ENCODE measurements at regions not wholly inside any gene's neighbourhood (a gene's known extent, or its start where the extent isn't known, plus 50 kb on each side); places are given as distances from the start of the nearest gene placed in this dataset.
"Not testable (repeated sequence)": the region's sequence is repeated elsewhere in the genome, so short reads cannot be mapped to it uniquely, and the experiment has no call there.

- DNase-seq: no peak
Observed at GRCh38 chr13:89072979-89073378, 1401.8 kb downstream of the SLITRK5 start.

- no peak for DNase-seq
Observed at GRCh38 chr13:89076622-89077021, 1405.5 kb downstream of the SLITRK5 start.

DNA sequence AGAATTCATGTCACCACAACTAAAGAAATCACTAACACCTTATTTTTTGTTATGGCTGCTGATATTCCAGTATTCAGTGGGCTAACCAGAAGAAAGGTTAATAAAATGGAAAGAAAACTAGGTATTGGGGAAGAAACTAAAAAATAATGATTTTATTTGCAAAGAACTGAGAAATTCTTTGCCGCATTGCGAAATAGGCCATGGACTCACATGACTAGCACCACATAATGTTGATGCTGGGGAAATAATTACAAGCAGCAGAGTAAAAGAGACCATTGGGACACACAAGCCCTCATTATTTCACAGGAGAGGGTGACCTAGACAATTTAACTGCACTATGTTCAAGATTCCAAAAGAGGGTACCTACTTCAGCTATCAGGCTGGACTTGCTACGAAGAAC, 1411.5 kb downstream of the SLITRK5 start:
- DNase-seq: no peak

- not testable (repeated sequence) for DNase-seq
Observed at GRCh38 chr13:89088107-89088506, 1416.9 kb downstream of the SLITRK5 start.

- DNase-seq: no peak
Observed at GRCh38 chr13:89097994-89098393, 1426.8 kb downstream of the SLITRK5 start.

DNA sequence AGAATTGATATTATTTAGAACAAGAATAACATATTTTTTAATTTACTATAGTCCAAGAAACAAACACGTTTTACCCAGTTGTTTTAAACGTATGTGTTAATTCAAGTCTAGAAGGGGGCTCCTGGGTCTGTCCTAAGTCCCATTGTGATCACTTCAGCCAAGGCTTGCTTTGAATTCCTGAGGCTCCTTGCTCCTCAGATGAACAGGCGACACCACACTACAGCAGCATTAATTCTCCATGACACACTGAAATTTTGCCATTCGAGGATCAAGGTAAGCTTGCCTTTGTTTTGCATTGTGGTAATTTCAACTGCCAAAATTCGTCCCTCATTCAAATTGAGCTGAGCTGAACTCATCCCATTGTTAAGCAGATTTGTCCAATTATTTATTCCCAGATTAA, 1442.6 kb downstream of the SLITRK5 start:
- DNase-seq: no peak

- no peak for DNase-seq
Observed at GRCh38 chr13:89115307-89115706, 1444.1 kb downstream of the SLITRK5 start.

- no peak for DNase-seq
Observed at GRCh38 chr13:89136678-89137077, 1465.5 kb downstream of the SLITRK5 start.

DNA sequence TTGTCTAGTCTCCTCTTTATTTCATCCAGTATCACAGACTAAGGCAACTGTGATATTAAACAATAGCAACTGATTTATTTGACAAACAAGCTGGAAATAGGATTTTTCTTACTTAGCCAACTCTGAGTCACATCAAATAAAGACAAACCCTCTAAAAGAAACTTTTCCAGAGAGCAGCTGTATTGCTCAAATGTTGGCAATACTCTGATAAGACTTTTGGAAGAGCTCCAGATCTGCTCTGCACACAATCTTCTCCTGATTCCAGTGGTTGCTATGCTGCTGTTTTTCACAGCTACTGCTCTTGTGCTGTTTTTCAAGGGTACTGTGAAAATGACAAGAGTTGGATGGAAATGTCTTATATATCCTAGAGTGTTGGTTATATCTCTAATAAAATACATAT, 1479.2 kb downstream of the SLITRK5 start:
- no peak for DNase-seq

DNA sequence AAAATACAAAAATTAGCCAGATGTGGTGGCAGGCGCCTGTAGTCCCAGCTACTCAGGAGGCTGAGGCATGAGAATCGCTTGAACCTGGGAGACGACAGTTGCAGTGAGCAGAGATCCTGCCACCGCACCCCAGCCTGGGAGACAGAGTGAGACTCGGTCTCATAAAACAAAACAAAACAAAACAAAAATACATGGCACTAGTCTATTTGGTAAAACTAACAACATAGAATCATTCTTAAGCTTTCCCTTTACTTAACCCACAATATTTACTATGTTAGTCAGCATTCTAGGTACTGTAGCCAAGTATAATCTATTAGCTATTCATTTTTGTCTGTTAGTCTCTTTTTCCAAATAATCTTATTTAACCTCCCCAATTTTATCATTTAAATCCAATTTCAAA, 1482.8 kb downstream of the SLITRK5 start:
- DNase-seq: no peak

GRCh38 chr13:89163096-89163495, 1491.9 kb downstream of the SLITRK5 start:
- no peak for DNase-seq

DNA sequence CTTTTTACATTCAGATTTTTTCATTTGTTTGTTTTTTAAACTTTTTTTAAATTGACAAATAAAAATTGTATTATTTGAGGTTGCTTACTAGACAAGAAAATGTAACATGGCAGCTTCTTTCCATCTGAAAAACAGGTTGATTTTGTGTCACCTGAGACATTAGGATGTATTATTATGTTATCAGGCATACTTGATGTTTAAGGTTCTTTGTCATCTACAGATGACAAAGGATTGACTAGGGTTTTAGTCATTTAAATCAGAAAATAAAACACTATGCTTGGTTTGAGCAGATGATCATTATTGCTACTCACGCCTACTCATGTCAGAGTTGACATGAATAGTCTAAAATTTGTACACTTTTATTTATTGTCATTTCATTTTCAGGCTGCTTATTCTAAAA, 1494.5 kb downstream of the SLITRK5 start:
- no peak for DNase-seq

GRCh38 chr13:89169951-89170350, 1498.8 kb downstream of the SLITRK5 start:
- no peak for DNase-seq

GRCh38 chr13:89181041-89181440, 1509.9 kb downstream of the SLITRK5 start:
- DNase-seq: no peak

- no peak for DNase-seq
Observed at GRCh38 chr13:89199138-89199537, 1528.0 kb downstream of the SLITRK5 start.

DNA sequence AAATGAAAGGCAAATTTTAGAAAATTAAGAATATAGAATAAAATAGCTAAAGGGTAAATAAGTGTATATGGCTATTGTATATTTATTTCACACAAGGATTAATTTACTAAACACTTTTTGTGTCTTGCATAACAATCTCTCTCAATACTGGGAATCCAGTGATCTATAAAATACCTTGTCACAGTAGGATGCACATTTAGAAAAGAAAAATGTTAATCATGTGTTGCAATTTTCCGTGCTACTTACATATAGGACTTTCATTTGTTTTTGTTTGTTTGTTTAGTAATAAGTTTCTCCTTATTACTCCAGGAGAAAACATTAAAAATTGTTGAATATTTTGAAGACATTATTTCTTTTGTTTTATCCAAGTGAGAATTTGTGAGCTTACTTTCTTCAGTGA, 1533.3 kb downstream of the SLITRK5 start:
- no peak for DNase-seq

- peak; percentile 0 for DNase-seq
Observed at GRCh38 chr13:89205856-89206520, 1534.8 kb downstream of the SLITRK5 start.

GRCh38 chr13:89212186-89212585, 1541.0 kb downstream of the SLITRK5 start:
- no peak for DNase-seq

DNA sequence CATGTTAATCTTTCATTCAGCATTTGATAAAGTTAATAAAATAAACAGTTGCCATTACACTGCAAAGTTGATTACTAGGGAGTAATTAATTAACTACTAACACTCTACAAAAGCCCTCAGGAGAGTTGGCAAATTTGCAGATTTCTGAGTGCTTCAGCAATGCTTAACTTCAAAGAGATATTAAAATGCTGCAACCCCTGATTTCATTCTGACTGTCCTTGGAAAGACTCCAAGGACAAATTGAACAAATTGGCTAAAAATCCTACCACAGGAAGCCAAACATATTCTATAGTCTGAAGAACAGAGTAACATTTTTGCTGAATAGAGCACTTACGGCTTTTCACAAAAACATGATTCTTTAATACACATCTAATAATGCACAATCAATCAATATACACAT, 1543.0 kb downstream of the SLITRK5 start:
- no peak for DNase-seq

DNA sequence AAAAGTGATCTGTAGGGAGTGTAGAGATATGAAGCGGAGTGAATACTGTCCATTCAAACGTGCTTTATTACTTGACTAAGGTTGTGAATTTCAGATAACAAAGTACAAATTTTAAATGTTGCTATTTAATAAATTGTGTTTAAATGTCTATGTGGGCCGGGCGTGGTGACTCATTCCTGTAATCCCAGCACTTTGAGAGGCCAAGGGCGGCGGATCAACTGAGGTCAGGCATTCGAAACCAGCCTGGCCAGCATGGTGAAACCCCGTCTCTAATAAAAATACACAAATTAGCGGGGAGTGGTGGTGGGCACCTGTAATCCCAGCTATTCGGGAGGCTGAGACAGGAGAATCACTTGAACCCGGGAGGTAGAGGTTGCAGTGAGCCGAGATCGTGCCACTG, 1544.1 kb downstream of the SLITRK5 start:
- not testable (repeated sequence) for DNase-seq

DNA sequence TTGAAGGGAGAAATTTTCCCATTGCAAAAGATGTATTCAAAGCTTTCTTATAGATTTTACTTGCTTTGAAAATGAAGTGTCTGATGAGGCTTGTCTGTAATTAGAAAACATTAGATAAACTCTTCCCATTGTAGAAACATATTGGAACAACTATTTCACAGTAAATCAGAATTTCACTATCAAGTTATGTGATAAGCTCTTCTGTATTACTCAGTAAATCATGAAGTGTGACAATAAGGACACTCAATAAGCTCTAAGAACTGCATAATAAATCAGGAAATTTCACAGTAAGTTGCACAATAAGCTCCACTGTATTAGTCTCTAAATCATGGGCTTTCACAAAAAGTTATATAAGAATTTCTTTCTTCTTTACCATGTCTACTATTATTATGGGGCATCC, 1546.6 kb downstream of the SLITRK5 start:
- DNase-seq: no peak

DNA sequence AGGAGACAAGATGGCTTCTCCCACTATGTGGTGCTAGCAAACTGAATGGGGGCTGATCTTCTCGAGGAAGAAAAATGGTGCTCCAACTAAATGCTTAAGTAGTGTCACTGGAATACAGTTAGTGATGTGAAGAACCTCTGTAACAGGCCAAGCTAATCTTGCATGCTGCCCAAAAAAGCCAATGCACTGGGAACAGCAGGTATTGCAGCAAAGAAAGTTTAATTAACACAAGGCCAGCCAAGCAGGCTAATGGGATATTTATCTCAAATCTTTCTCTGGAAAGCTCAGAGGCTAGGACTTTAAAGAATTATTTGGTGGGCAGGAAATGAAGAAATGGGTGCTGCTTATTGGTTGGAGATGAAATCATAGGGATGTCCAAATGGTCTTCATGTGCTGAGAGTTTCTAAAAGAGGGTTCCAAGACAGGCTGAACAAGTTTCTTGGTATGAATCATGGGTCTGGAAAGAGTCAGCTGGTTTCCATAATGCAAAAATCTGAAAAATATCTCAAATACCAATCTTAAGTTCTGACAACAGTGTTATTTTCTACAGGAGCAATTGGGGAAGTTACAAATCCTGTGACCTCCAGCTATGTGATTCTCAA, 1550.5 kb downstream of the SLITRK5 start:
- DNase-seq: peak; percentile 2

- DNase-seq: peak; percentile 47
Observed at GRCh38 chr13:89227356-89227755, 1556.2 kb downstream of the SLITRK5 start.

DNA sequence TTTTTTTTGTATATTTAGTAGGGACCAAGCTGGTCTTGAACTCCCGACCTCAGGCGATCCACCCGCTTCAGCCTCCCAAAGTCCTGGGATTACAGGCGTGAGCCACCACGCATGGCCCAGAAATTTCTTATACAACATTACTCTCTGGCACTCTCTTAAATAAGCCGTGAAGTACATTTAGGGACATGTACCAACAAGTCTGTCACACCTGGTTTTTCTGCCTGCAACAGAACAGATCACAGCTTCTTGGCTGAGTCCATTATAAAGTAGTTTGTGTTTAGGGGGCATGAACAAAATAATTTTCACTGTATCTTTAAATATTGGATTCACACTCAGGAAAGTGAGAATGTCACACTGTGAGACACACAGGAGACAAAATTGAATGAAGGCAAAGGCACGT, 1567.3 kb downstream of the SLITRK5 start:
- DNase-seq: no peak
